ENCODE measurements at regions not wholly inside any gene's neighbourhood (a gene's known extent, or its start where the extent isn't known, plus 50 kb on each side); places are given as distances from the start of the nearest gene placed in this dataset.

- DNase-seq = no peak
Observed at GRCh38 chr13:67857581-67858310, 627.6 kb upstream of the PCDH9 start.

- DNase-seq = no peak
Observed at GRCh38 chr13:67856955-67857354, 626.8 kb upstream of the PCDH9 start.

GRCh38 chr13:67855741-67856238 lies 625.7 kb upstream of the PCDH9 start:
- DNase-seq = no peak

GRCh38 chr13:67854990-67855389 lies 624.9 kb upstream of the PCDH9 start:
- DNase-seq = no peak

GRCh38 chr13:67844574-67844973 lies 614.4 kb upstream of the PCDH9 start:
- no peak for DNase-seq

- DNase-seq = no peak
Observed at GRCh38 chr13:67841071-67841470, 610.9 kb upstream of the PCDH9 start.

- DNase-seq = no peak
Observed at GRCh38 chr13:67833564-67833963, 603.4 kb upstream of the PCDH9 start.

- no peak for DNase-seq
Observed at GRCh38 chr13:67829641-67830040, 599.5 kb upstream of the PCDH9 start.

- DNase-seq = no peak
Observed at GRCh38 chr13:67827992-67828391, 597.9 kb upstream of the PCDH9 start.

GRCh38 chr13:67821606-67822005 lies 591.5 kb upstream of the PCDH9 start:
- DNase-seq = no peak

GRCh38 chr13:67806796-67807195 lies 576.7 kb upstream of the PCDH9 start:
- DNase-seq = no peak

GRCh38 chr13:67803118-67803517 lies 573.0 kb upstream of the PCDH9 start:
- no peak for DNase-seq

GRCh38 chr13:67792151-67792676 lies 562.1 kb upstream of the PCDH9 start:
- no peak for DNase-seq

GRCh38 chr13:67791047-67791446 lies 560.9 kb upstream of the PCDH9 start:
- DNase-seq = no peak

GRCh38 chr13:67776151-67776550 lies 546.0 kb upstream of the PCDH9 start:
- DNase-seq = no peak

- no peak for DNase-seq
Observed at GRCh38 chr13:67775359-67775758, 545.2 kb upstream of the PCDH9 start.

- DNase-seq = no peak
Observed at GRCh38 chr13:67772807-67773453, 542.8 kb upstream of the PCDH9 start.

- DNase-seq = no peak
Observed at GRCh38 chr13:67771106-67771505, 541.0 kb upstream of the PCDH9 start.

GRCh38 chr13:67769987-67770341 lies 539.8 kb upstream of the PCDH9 start:
- DNase-seq = no peak

GRCh38 chr13:67769063-67769986 lies 539.2 kb upstream of the PCDH9 start:
- no peak for DNase-seq

- DNase-seq = no peak
Observed at GRCh38 chr13:67763984-67764383, 533.8 kb upstream of the PCDH9 start.

- no peak for DNase-seq
Observed at GRCh38 chr13:67763384-67763783, 533.2 kb upstream of the PCDH9 start.

- no peak for DNase-seq
Observed at GRCh38 chr13:67758975-67759374, 528.8 kb upstream of the PCDH9 start.
